OCI-LY3 (cell line): ENCODE measurements at regions not wholly inside any gene's neighbourhood (a gene's known extent, or its start where the extent isn't known, plus 50 kb on each side); places are given as distances from the start of the nearest gene placed in this dataset.

Source experiments
- H2AFZ ChIP-seq: fragments of 200-600, 300-600 bp; shearing (Covaris generic); 2 replicates; pipeline ENCODE4 v1.6.0; 2014; ENCODE audit warnings: antibody characterized with exemption, low read depth, low read length
- H3K27ac ChIP-seq: fragments of 200-600, 300-600 bp; sonication (generic); 2 replicates; pipeline ENCODE4 v1.5.1; 2014; ENCODE audit warnings: mild to moderate bottlenecking, low read length, moderate library complexity, mixed read lengths
- H3K27me3 ChIP-seq: fragments of 200-600, 300-600 bp; sonication (generic); 2 replicates; pipeline ENCODE4 v1.6.1; 2014; ENCODE audit warnings: low read depth, low read length, mixed read lengths
- H3K36me3 ChIP-seq: fragments of 200-600, 300-600 bp; sonication (generic); replicated peaks from 2 replicates; pipeline ENCODE3; 2014; ENCODE audit warnings: low read depth, low read length, mixed read lengths
- H3K4me1 ChIP-seq: fragments of 300-600, 200-600 bp; sonication (generic); 2 replicates; pipeline ENCODE4 v1.6.1; 2014; ENCODE audit warnings: low read length, mixed read lengths
- H3K4me2 ChIP-seq: fragments of 200-600, 300-600 bp; sonication (generic); 2 replicates; pipeline ENCODE4 v1.6.1; 2014; ENCODE audit warnings: low read length, mixed read lengths
- H3K4me3 ChIP-seq: fragments of 300-600, 200-600 bp; sonication (generic); 2 replicates; pipeline ENCODE4 v1.5.1; 2014; ENCODE audit warnings: antibody characterized with exemption, mild to moderate bottlenecking, low read length, moderate library complexity
- H3K79me2 ChIP-seq: fragments of 300-600, 200-600 bp; shearing (Covaris generic); 2 replicates; pipeline ENCODE4 v1.6.1; 2014; ENCODE audit warnings: mild to moderate bottlenecking, low read length, mixed read lengths
- H3K9ac ChIP-seq: fragments of 300-600, 200-600 bp; shearing (Covaris generic); 2 replicates; pipeline ENCODE4 v1.6.0; 2014; ENCODE audit warnings: mild to moderate bottlenecking, low read length, moderate library complexity
- H3K9me3 ChIP-seq: fragments of 200-600, 300-600 bp; shearing (Covaris generic); 2 replicates; pipeline ENCODE4 v1.6.1; 2014; ENCODE audit warnings: low read length, mixed read lengths; ENCODE audit not compliant: insufficient read depth
- H4K20me1 ChIP-seq: fragments of 200-600, 300-600 bp; sonication (generic); 2 replicates; pipeline ENCODE4 v1.6.1; 2016; ENCODE audit warnings: low read length, mixed read lengths; ENCODE audit not compliant: insufficient read depth
- CTCF ChIP-seq: fragments of 200-600, 300-600 bp; sonication (generic); IDR thresholded peaks from 2 replicates; pipeline ENCODE4 v1.5.1; 2014; ENCODE audit warnings: antibody characterized with exemption, low read length, low read depth
- EZH2phosphoT487 ChIP-seq: fragments of 200-600 bp; shearing (Covaris generic); IDR thresholded peaks from 2 replicates; pipeline ENCODE4 v1.6.1; 2018; ENCODE audit warnings: antibody characterized with exemption, mixed run types, low read depth

GRCh38 chr9:109963079-109963478 lies 183.1 kb downstream of the PALM2AKAP2 start:
- Histone ChIP-seq H3K9ac (no peak overlapping the region), H3K9me3 (no peaks in the 10 kb centered on the region), H3K4me3 (no peak overlapping the region), H3K4me2 (no peak overlapping the region), H3K4me1 (peaks cover 29% of the 10 kb centered on the region), H3K27me3 (0 out of 2 replicates have a peak, but pooled peaks cover 13% of the 10 kb centered on the region), H2AFZ (no peak overlapping the region), H3K36me3 (no peaks in the 10 kb centered on the region), H4K20me1 (no peaks in the 10 kb centered on the region), H3K79me2 (no peaks in the 10 kb centered on the region), H3K27ac (no peak overlapping the region)
- TF ChIP-seq CTCF (no peak), EZH2phosphoT487 (no peak)

- peak overlapping the region; percentile 5; the same call in 1 of the 2 replicates for H2AFZ ChIP-seq
These were observed 186.8 kb downstream of the PALM2AKAP2 start for GRCh38 chr9:109966643-109967368.

DNA sequence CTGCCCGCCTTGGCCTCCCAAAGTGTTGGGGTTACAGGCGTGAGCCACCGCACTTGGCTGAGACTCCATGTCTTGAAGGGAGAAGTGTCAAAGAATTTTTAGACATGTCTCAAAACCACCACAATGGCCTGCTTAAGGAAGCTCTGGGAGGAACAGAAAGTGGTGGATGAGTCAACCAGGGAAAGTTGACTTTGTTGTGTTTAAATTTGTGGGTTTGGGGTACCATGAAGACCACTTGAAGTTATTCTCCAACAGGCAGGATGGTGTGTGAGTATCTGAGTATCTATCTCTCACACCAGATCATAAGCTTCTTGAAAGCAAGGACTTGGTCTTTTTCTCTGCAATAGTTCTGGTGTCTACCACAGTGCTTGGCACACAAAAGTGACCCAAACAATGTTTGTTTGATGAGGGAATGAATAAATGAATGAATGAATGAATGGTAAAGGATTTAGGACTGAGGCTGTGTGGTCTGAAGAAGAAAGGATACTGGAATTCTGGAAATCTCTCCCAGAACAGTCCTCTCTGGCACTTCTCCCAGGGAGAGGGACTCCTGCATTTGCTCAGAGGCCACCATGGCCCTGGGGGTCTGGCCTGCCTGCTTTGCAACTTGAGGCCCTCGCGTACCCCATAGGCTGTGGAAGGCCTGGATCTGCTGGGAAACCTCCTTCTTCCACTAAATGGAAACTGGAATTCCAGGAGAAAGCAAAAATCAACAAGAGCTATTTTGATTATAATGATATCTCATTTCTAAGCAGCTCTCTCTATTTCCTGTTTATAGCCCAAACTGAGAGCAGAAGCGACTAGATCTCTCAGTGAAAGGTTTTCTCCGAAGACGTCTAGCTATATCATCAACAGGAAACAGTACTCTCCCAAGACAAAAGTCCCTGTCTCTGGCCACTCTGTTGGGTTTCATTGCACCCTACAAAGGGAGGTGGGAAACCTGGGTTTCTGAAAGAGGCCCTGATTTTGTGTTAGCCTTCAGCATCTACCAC lies 187.9 kb downstream of the PALM2AKAP2 start:
- Histone ChIP-seq H3K4me2 (peak overlapping the region; percentile 74), H2AFZ (peak overlapping the region; percentile 20; the same call in 1 of the 2 replicates), H3K4me3 (peak overlapping the region; percentile 58), H3K36me3 (no peaks in the 10 kb centered on the region), H3K4me1 (peaks cover 77% of the 10 kb centered on the region), H3K27me3 (0 out of 2 replicates have a peak, but pooled peaks cover 8% of the 10 kb centered on the region), H3K9ac (peak overlapping the region; percentile 55), H3K79me2 (no peaks in the 10 kb centered on the region), H3K9me3 (no peaks in the 10 kb centered on the region), H3K27ac (peak overlapping the region; percentile 76), H4K20me1 (no peaks in the 10 kb centered on the region)
- TF ChIP-seq EZH2phosphoT487 = no peak
- TF ChIP-seq CTCF = no peak

More at GRCh38 chr9:109966643-109967368, 186.8 kb downstream of the PALM2AKAP2 start:
- H3K36me3 ChIP-seq = no peaks in the 10 kb centered on the region
- H3K4me3 ChIP-seq = peak overlapping the region; percentile 58
- no peaks in the 10 kb centered on the region for H3K79me2 ChIP-seq
- H4K20me1 ChIP-seq = no peaks in the 10 kb centered on the region
- TF ChIP-seq CTCF (no peak; the same call in 1 of the 2 replicates), EZH2phosphoT487 (no peak)
- peaks cover 66% of the 10 kb centered on the region for H3K4me1 ChIP-seq
- 0 out of 2 replicates have a peak, but pooled peaks cover 8% of the 10 kb centered on the region for H3K27me3 ChIP-seq
- H3K9ac ChIP-seq = peak overlapping the region; percentile 37
- peak overlapping the region; percentile 76 for H3K27ac ChIP-seq
- peak overlapping the region; percentile 74 for H3K4me2 ChIP-seq
- H3K9me3 ChIP-seq = no peaks in the 10 kb centered on the region

- H3K27me3 ChIP-seq = 0 out of 2 replicates have a peak, but pooled peaks cover 8% of the 10 kb centered on the region
- peak; percentile 49 for TF ChIP-seq CTCF
- no peak for TF ChIP-seq EZH2phosphoT487
- no peaks in the 10 kb centered on the region for H3K9me3 ChIP-seq
- peak overlapping the region; percentile 76 for H3K27ac ChIP-seq
- H3K4me2 ChIP-seq = peak overlapping the region; percentile 74
- no peaks in the 10 kb centered on the region for H3K36me3 ChIP-seq
- H4K20me1 ChIP-seq = no peaks in the 10 kb centered on the region
- peak overlapping the region; percentile 58; the same call in 1 of the 2 replicates for H3K4me3 ChIP-seq
- H3K4me1 ChIP-seq = peaks cover 84% of the 10 kb centered on the region
- peak overlapping the region; percentile 55; the same call in 1 of the 2 replicates for H3K9ac ChIP-seq
- H2AFZ ChIP-seq = no peak overlapping the region
- H3K79me2 ChIP-seq = no peaks in the 10 kb centered on the region
These were observed 189.0 kb downstream of the PALM2AKAP2 start for GRCh38 chr9:109969011-109969410.
